ENCODE measurements at regions not wholly inside any gene's neighbourhood (a gene's known extent, or its start where the extent isn't known, plus 50 kb on each side); places are given as distances from the start of the nearest gene placed in this dataset.

DNA sequence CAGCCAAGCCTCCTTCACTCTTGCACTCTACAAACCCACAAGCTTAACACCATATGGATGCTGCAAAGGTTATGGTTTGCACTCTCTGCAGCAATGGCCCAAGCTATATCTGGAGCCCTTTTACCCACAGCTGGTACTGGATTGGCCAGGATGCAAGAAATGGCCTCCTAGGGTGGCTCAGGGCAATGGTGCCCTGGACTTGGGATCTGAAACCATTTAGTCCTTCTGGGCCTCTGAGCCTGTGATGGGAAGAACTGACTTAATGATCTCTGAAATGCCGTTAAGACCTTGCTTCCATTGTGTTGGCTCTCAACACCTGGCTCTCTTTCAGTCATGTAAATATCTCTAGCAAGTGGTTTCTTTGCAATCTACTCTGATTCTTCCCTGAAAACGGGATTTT is 626.0 kb downstream of the KCTD8 start:
- TF ChIP-seq CTCF (IDR thresholded peaks at IDR 0.05) (no peak), POLR2A (IDR thresholded peaks at IDR 0.05) (no peak)
